ENCODE measurements at regions not wholly inside any gene's neighbourhood (a gene's known extent, or its start where the extent isn't known, plus 50 kb on each side); places are given as distances from the start of the nearest gene placed in this dataset.

GRCh38 chr2:154532004-154532403 is 166.5 kb upstream of the KCNJ3 start:
- BruUV-seq (replicated peaks) = no TSS peak
- intact Hi-C loops (cut with micrococcal nuclease; ENCODE audit: unreplicated experiment) = no loop called here

GRCh38 chr2:154532763-154533162 is 165.7 kb upstream of the KCNJ3 start:
- H3K27me3 ChIP-seq (ENCODE audit: control insufficient read depth, insufficient read depth, low read length) = no peaks in the 10 kb centered on the region
- in situ Hi-C loops (cut with HindIII; ENCODE audit: low pct_unique_long_range_greater_than_20kb, low sequenced_read_pairs) (no loop called here), intact Hi-C loops (cut with micrococcal nuclease; ENCODE audit: unreplicated experiment) (no loop called here)
- H3K36me3 ChIP-seq (ENCODE audit: control insufficient read depth, insufficient read depth, low read length) = no peaks in the 10 kb centered on the region
- ATAC-seq (no peak), DNase-seq (ENCODE audit: low read depth, low spot score) (no peak)
- no peak overlapping the region for H3K4me3 ChIP-seq (ENCODE audit: low read depth in 2 of 2, low read length in 2 of 2)
- TF ChIP-seq TCF7L2 (IDR thresholded peaks at IDR 0.05; ENCODE audit: low read depth, low read length) (no peak), POLR2AphosphoS5 (IDR thresholded peaks at IDR 0.05; ENCODE audit: low read depth, low read length) (no peak), REST (IDR thresholded peaks at IDR 0.05; ENCODE audit: insufficient read depth in 1 of 2, low read depth in 2 of 2, low read length in 1 of 2) (no peak), SIN3A (IDR thresholded peaks at IDR 0.05; ENCODE audit: borderline replicate concordance, insufficient read depth, low read depth, low read length) (no peak), CTCF (IDR thresholded peaks at IDR 0.05) (no peak)
- no TSS peak for BruUV-seq (replicated peaks)
- no peaks in the 10 kb centered on the region for H3K9me3 ChIP-seq (ENCODE audit: control insufficient read depth, insufficient read depth, low read depth, low read length)
- CTCF ChIA-PET = no interaction called here
- H3K27ac ChIP-seq (ENCODE audit: low read length) = no peak overlapping the region
- H3K4me1 ChIP-seq (ENCODE audit: control insufficient read depth, insufficient read depth, low read length) = no peaks in the 10 kb centered on the region
- POLR2A ChIA-PET = no interaction called here

More at GRCh38 chr2:154532004-154532403, 166.5 kb upstream of the KCNJ3 start:
- in situ Hi-C loops (cut with HindIII; ENCODE audit: low pct_unique_long_range_greater_than_20kb, low sequenced_read_pairs) = no loop called here
- Histone ChIP-seq H3K27ac (ENCODE audit: low read length) (no peak overlapping the region), H3K36me3 (ENCODE audit: control insufficient read depth, insufficient read depth, low read length) (no peaks in the 10 kb centered on the region), H3K4me3 (ENCODE audit: low read depth in 2 of 2, low read length in 2 of 2) (no peak overlapping the region), H3K4me1 (ENCODE audit: control insufficient read depth, insufficient read depth, low read length) (no peaks in the 10 kb centered on the region), H3K27me3 (ENCODE audit: control insufficient read depth, insufficient read depth, low read length) (no peaks in the 10 kb centered on the region), H3K9me3 (ENCODE audit: control insufficient read depth, insufficient read depth, low read depth, low read length) (no peaks in the 10 kb centered on the region)
- TF ChIP-seq SIN3A (IDR thresholded peaks at IDR 0.05; ENCODE audit: borderline replicate concordance, insufficient read depth, low read depth, low read length) (no peak), TCF7L2 (IDR thresholded peaks at IDR 0.05; ENCODE audit: low read depth, low read length) (no peak), POLR2AphosphoS5 (IDR thresholded peaks at IDR 0.05; ENCODE audit: low read depth, low read length) (no peak), REST (IDR thresholded peaks at IDR 0.05; ENCODE audit: insufficient read depth in 1 of 2, low read depth in 2 of 2, low read length in 1 of 2) (no peak), CTCF (IDR thresholded peaks at IDR 0.05) (no peak)
- ChIA-PET POLR2A (no interaction called here), CTCF (no interaction called here)
- no peak for ATAC-seq
- DNase-seq (ENCODE audit: low read depth, low spot score) = no peak

Data from Panc1 (cell line).